HepG2 (cell line): ENCODE measurements at regions not wholly inside any gene's neighbourhood (a gene's known extent, or its start where the extent isn't known, plus 50 kb on each side); places are given as distances from the start of the nearest gene placed in this dataset.

ENCODE experiments used
- BHLHE40 ChIP-seq: IDR thresholded peaks from 2 replicates; pipeline ENCODE4 v1.6.1; 2011; ENCODE audit warnings: low read length, improper control_type of control experiment
- E2F5 ChIP-seq: sonication (generic); formaldehyde crosslinking; conservative IDR thresholded peaks from 2 replicates; pipeline ENCODE4 v1.4.0; 2020; ENCODE audit warnings: missing genetic modification reagents

DNA sequence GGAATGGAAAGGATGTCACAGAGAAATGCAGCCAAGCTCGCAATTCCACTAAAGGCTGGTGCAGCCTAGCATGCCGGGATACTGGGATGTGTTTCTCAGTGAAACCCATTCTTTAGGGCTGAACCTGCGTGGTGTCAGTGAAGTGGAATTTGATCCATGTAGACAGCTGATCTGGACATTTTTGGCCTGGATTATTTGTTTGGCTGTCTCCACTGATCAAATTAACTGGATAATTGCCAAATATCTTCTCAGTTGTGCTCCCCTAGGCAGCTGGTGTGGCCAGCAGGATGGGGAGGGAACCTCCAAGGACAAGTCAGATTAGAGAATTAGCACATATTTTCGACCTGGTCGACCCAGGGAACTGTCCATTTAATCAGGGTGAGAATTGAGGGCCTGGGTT, 318.4 kb downstream of the RPS6KC1 start:
- TF ChIP-seq E2F5 (CRISPR knock-in tag): no peak
- no peak for TF ChIP-seq BHLHE40
